Immature natural killer cell (primary cell): ENCODE measurements at regions not wholly inside any gene's neighbourhood (a gene's known extent, or its start where the extent isn't known, plus 50 kb on each side); places are given as distances from the start of the nearest gene placed in this dataset.

Experiments
- DNase-seq, 3 donors: peaks; one replicate each; pipeline ENCODE4 v3.0.0; 2022; ENCODE audit warnings: mixed read lengths in 1 of 3
- H3K27ac Mint-ChIP-seq, 6 donors: one replicate each; pipeline ENCODE4 v1.8.0; 2020; ENCODE audit warnings: mixed read lengths in 6 of 6, mild to moderate bottlenecking in 5 of 6, inconsistent platforms in 4 of 6, moderate library complexity in 3 of 6
- H3K27me3 Mint-ChIP-seq, 3 donors: one replicate each; pipeline ENCODE4 v1.8.0; 2020 to 2021; ENCODE audit warnings: low read depth in 3 of 3, mild to moderate bottlenecking in 3 of 3, mixed read lengths in 3 of 3, moderate library complexity in 3 of 3, inconsistent platforms in 1 of 3
- H3K36me3 Mint-ChIP-seq, 3 donors: one replicate each; pipeline ENCODE4 v1.8.0; 2020; ENCODE audit warnings: mixed read lengths in 3 of 3, inconsistent platforms in 2 of 3, mild to moderate bottlenecking in 2 of 3
- H3K4me1 Mint-ChIP-seq, 2 donors: one replicate each; pipeline ENCODE4 v1.8.0; 2020; ENCODE audit warnings: inconsistent platforms in 2 of 2, mild to moderate bottlenecking in 2 of 2, mixed read lengths in 2 of 2, moderate library complexity in 1 of 2
- H3K4me3 Mint-ChIP-seq, 5 donors: one replicate each; pipeline ENCODE4 v1.8.0; 2020; ENCODE audit warnings: mild to moderate bottlenecking in 5 of 5, mixed read lengths in 5 of 5, inconsistent platforms in 3 of 5, moderate library complexity in 3 of 5
- H3K9me3 Mint-ChIP-seq, 6 donors: one replicate each; pipeline ENCODE4 v1.8.0; 2020; ENCODE audit warnings: mild to moderate bottlenecking in 6 of 6, mixed read lengths in 6 of 6, inconsistent platforms in 4 of 6, moderate library complexity in 3 of 6

DNA sequence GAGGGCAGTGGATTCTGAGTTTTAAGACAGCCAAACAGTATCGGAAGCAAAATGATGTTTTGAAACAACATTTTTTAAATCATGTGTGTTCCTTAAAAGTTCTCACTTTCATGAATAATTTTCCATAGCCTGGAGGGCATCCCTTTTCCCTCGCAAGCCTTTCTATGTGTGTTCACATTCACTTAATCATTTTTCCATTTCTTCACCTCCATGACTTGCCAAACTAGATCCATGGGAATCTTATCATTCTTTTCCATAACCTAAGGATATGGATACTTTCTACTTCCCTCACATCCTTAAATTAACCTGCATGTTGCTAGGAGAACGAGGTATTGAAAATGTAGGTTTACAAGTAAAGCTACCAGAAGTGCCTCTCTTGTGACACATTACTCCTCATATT is 94.2 kb upstream of the NPVF start:
- Mint-ChIP-seq H3K4me1 (no peaks in the 10 kb centered on the region), H3K9me3 (no peaks in the 10 kb centered on the region), H3K36me3 (no peaks in the 10 kb centered on the region), H3K27me3 (peaks cover 1 to 15% (median 3%) of the 10 kb centered on the region in 3 donors), H3K4me3 (no peak overlapping the region), H3K27ac (no peak overlapping the region)
- DNase-seq = no peak

DNA sequence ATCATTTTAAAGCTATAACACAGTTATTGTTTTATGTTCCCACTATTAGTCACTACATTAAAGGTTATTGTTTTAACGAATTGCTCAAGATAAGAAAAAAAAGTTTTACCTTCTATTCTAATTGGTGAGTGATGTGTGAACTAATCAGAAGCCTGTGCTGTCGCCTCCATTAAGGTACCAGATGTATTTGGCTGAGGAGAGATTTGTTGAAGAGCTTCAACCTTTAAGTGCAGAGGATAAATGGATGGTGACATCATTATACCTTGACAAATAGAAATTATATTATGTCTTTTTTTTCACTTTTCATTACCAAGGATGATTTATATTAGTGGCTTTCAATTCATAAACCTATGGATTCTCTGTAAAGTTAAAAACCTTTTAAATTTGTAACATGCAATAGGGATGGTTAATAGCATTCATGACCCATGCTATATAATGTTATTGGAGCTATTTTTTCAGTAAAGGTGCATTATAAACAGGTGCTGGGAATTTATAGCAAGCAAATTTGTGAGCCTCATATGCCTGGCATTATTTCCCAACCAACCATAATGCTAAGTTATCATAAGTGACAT is 97.0 kb upstream of the NPVF start:
- Mint-ChIP-seq H3K9me3 (no peaks in the 10 kb centered on the region), H3K36me3 (no peaks in the 10 kb centered on the region), H3K27ac (no peak overlapping the region), H3K4me1 (no peaks in the 10 kb centered on the region), H3K4me3 (no peak overlapping the region), H3K27me3 (peaks cover 1 to 10% (median 3%) of the 10 kb centered on the region in 3 donors)
- DNase-seq = no peak

- no peaks in the 10 kb centered on the region for H3K4me1 Mint-ChIP-seq
- DNase-seq = no peak
- no peak overlapping the region for H3K27ac Mint-ChIP-seq
- H3K27me3 Mint-ChIP-seq = peaks cover 1 to 9% (median 3%) of the 10 kb centered on the region in 3 donors
- H3K9me3 Mint-ChIP-seq = no peaks in the 10 kb centered on the region
- H3K36me3 Mint-ChIP-seq = no peaks in the 10 kb centered on the region
- no peak overlapping the region for H3K4me3 Mint-ChIP-seq
These were observed 98.3 kb upstream of the NPVF start for GRCh38 chr7:25326501-25327156.

DNA sequence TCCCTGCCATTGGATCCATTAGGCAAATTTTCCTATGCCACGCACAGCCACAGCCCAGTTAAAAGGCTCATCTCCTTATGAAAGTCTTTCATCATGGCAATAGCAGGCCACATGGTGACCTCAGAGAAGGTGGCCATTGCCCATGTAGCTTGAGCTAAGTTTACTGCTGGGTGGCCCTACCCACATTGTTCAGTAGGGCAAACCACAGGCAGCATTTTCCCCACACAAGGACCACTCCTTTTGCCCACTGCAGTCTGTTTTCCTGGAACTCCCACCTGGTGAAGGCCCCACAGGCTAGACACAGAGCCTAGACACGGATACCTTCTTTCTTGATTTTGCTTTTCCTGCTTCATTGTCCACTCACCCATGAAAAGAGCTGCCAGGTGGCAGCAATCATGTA is 101.5 kb upstream of the NPVF start:
- no peak for DNase-seq
- H3K9me3 Mint-ChIP-seq = no peaks in the 10 kb centered on the region
- H3K4me3 Mint-ChIP-seq = no peak overlapping the region
- H3K4me1 Mint-ChIP-seq = no peaks in the 10 kb centered on the region
- no peak overlapping the region for H3K27ac Mint-ChIP-seq
- H3K27me3 Mint-ChIP-seq = peaks cover 0 to 3% (median 0%) of the 10 kb centered on the region in 3 donors
- H3K36me3 Mint-ChIP-seq = no peaks in the 10 kb centered on the region

DNA sequence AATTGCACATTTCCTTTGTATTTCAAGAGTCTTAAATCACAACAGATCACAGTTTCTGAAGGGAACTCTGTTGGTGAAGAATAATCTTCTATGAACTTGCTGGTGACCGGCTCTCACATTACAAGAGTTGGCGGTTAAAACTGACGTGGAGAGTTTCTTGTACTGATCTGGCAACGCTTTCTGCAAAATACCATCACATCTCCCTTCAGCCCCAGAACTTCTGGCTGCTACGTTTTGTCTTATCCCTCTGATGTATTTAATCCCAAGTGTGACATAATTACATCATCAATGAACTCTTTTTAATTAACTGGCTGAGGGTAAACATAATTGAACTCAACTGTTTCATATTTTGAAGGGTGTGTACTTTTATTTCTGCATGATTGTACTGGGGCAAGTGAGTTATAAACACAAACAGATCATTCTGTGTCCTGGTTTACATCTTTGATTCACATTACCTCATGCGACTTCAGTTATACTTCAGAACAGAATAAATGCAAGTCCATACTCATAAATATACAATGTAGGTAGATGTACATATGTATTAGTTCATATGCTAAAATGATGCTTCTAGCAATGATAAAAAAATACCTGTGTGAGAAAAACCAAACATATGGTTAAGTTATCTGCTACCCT is 105.1 kb upstream of the NPVF start:
- Mint-ChIP-seq H3K27ac (no peak overlapping the region), H3K4me3 (no peak overlapping the region), H3K27me3 (peaks cover 2 to 5% (median 2%) of the 10 kb centered on the region in 3 donors), H3K4me1 (no peaks in the 10 kb centered on the region), H3K9me3 (peaks cover 0 to under 1% (median 0%) of the 10 kb centered on the region in 6 donors), H3K36me3 (no peaks in the 10 kb centered on the region)
- no peak for DNase-seq

DNA sequence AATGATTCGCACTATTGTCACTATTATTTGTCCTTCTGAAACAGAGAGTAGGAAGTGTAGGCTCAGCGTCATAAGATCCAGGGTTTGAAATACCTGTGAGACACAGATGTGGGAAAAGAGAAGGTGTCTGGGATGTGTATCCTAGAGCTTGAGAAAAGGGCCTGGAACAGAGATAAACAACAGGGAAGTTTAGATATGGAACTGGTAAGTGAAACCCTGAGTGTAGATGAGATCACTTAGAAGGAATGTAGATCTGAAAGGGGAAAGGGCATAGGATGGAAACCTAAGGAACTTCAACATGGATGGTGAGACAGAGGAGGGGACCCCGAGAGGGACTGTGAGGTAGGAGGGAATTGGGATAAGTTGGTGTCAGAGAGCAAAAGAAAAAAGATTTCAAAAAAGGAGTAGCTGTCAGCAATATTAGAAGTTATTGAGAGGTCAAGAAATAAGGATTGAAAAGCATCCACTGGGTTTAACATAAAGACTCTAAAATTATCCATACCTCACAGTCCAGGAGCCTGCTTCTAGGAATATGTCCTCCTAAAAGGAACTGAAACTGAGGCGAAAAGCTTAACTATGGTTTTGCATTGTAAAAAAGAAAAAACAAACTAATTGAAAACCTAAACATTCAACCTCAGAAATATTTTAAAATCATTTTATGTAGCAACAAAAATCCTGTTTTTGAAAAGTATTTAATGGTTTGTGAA is 119.2 kb upstream of the NPVF start:
- Mint-ChIP-seq H3K36me3 (no peaks in the 10 kb centered on the region), H3K4me3 (no peak overlapping the region), H3K27me3 (peaks cover 2 to 5% (median 3%) of the 10 kb centered on the region in 3 donors), H3K27ac (no peak overlapping the region), H3K4me1 (no peaks in the 10 kb centered on the region), H3K9me3 (peaks cover 0 to 3% (median 0%) of the 10 kb centered on the region in 6 donors)
- DNase-seq = no peak

DNA sequence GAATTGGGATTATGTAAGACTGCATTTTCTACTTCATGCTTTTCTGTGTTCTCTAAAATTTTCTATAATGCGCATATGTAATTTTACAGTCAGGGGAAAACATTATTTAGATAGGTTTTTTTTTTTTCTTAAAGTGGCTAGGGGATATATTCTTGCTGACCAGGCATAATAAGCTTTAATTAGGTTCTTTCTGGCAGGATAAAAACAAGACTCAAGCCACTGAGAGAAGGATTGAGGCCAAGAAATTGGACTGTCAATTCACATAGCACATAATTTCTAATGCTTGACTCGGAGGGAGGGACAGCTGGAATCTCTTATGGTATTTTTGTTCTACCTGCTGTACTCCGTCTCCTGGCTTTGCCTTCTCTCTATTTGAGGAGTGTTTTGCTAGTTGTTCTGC is 119.8 kb upstream of the NPVF start:
- H3K27ac Mint-ChIP-seq = no peak overlapping the region
- DNase-seq = no peak
- H3K36me3 Mint-ChIP-seq = no peaks in the 10 kb centered on the region
- H3K9me3 Mint-ChIP-seq = peaks cover 0 to 3% (median 0%) of the 10 kb centered on the region in 6 donors
- H3K4me1 Mint-ChIP-seq = no peaks in the 10 kb centered on the region
- H3K27me3 Mint-ChIP-seq = peaks cover 2 to 4% (median 4%) of the 10 kb centered on the region in 3 donors
- no peak overlapping the region for H3K4me3 Mint-ChIP-seq

DNA sequence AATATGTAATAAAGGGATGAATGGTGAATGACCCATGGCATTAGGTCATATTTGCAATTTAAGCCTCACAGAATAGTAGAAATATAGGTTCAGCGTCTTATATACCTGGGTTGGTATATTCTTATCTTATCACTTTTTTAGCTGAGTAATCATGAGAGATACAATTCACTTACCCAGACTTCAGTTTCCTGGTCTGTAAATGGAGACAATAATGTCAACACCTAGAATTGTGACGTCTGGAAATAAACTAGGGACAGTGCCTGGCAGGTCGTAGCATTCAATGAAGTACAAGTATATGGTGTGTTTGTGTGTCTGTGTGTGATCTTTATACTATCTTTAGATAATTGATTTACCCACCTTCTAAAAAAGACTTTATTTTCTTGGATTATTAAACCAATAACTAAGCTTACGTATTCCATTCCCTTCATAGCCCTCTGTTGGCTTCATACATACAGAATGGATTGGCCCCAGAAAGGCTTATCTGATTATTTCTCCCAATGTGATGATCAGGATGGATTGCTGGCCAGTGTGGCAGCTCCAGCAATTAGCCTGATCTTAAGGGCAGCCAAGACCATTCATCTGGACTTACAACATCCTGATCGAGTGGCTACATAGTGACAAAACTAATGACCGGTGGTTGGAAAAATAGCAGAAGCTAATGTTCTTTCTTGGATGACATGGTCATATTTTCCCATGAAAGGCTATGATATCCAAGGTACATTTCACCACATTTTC is 121.2 kb upstream of the NPVF start:
- H3K9me3 Mint-ChIP-seq = peaks cover 0 to 4% (median 0%) of the 10 kb centered on the region in 6 donors
- no peak overlapping the region for H3K27ac Mint-ChIP-seq
- H3K4me1 Mint-ChIP-seq = no peaks in the 10 kb centered on the region
- H3K27me3 Mint-ChIP-seq = peaks cover 0 to 4% (median 4%) of the 10 kb centered on the region in 3 donors
- H3K4me3 Mint-ChIP-seq = no peak overlapping the region
- DNase-seq = no peak
- H3K36me3 Mint-ChIP-seq = no peaks in the 10 kb centered on the region

DNA sequence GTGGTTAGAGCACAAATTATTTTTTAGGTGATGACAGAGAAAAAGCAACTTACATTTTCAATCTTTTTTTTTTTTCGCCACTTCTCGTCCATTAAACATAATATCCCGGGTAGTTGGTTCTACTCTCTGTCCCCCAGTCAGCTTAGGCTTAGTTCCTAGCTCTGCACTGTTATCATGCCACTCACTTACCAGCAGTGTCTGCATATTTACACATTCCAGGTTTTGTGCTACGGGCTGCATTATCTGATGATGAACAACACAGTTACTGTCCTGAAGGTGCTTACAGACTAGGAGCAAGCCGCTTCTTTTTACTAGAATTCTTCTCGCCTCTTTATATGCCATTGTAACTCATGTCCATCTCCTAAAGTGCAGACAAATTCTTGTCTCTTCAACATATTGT is 121.8 kb upstream of the NPVF start:
- no peaks in the 10 kb centered on the region for H3K4me1 Mint-ChIP-seq
- H3K27me3 Mint-ChIP-seq = peaks cover 0 to 4% (median 4%) of the 10 kb centered on the region in 3 donors
- peaks cover 0 to 7% (median 0%) of the 10 kb centered on the region in 6 donors for H3K9me3 Mint-ChIP-seq

GRCh38 chr7:25351761-25352160 is 123.5 kb upstream of the NPVF start:
- H3K27me3 Mint-ChIP-seq = peaks cover 0 to 4% (median 2%) of the 10 kb centered on the region in 3 donors
- no peak overlapping the region for H3K27ac Mint-ChIP-seq
- peaks cover 0 to 7% (median 0%) of the 10 kb centered on the region in 6 donors for H3K9me3 Mint-ChIP-seq
- H3K4me3 Mint-ChIP-seq = no peak overlapping the region
- no peak for DNase-seq
- no peaks in the 10 kb centered on the region for H3K4me1 Mint-ChIP-seq
- no peaks in the 10 kb centered on the region for H3K36me3 Mint-ChIP-seq

More for the DNA sequence above, 121.8 kb upstream of the NPVF start:
- DNase-seq = no peak
- Mint-ChIP-seq H3K27ac (no peak overlapping the region), H3K4me3 (no peak overlapping the region), H3K36me3 (no peaks in the 10 kb centered on the region)

DNA sequence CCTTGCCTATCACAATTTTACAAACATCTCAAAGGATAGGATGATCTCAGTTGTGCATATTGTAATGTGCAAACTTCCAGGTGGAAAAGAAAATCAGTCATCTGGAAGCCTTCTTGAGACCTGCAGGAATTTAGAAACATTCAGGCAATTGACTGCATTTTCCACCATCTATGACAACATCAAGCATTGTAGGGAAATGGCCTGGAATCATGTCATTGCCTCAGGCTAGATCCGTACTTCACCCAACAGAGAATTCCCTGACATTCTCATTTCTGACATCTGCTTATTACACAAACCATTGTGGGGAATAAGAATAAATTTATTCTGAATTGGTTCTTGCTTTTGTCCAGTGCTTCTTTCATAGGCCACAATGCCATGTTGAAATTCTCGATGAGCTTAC is 124.9 kb upstream of the NPVF start:
- H3K9me3 Mint-ChIP-seq = peaks cover 0 to 5% (median 0%) of the 10 kb centered on the region in 6 donors
- peaks cover 0 to 4% (median 4%) of the 10 kb centered on the region in 3 donors for H3K27me3 Mint-ChIP-seq

GRCh38 chr7:25353732-25354131 is 125.4 kb upstream of the NPVF start:
- Mint-ChIP-seq H3K4me1 (no peaks in the 10 kb centered on the region), H3K27ac (no peak overlapping the region), H3K4me3 (no peak overlapping the region), H3K36me3 (no peaks in the 10 kb centered on the region), H3K9me3 (peaks cover 0 to 5% (median 0%) of the 10 kb centered on the region in 6 donors), H3K27me3 (peaks cover 0 to 4% (median 2%) of the 10 kb centered on the region in 3 donors)
- DNase-seq = no peak

More for the DNA sequence above, 124.9 kb upstream of the NPVF start:
- Mint-ChIP-seq H3K4me1 (no peaks in the 10 kb centered on the region), H3K27ac (no peak overlapping the region), H3K36me3 (no peaks in the 10 kb centered on the region), H3K4me3 (no peak overlapping the region)
- no peak for DNase-seq

- peaks cover 0 to 7% (median 6%) of the 10 kb centered on the region in 3 donors for H3K27me3 Mint-ChIP-seq
- H3K27ac Mint-ChIP-seq = no peak overlapping the region
- H3K9me3 Mint-ChIP-seq = peaks cover 0 to 3% (median 0%) of the 10 kb centered on the region in 6 donors
These were observed 128.4 kb upstream of the NPVF start for GRCh38 chr7:25356534-25357151.

More at GRCh38 chr7:25356534-25357151, 128.4 kb upstream of the NPVF start:
- Mint-ChIP-seq H3K4me3 (no peak overlapping the region), H3K36me3 (no peaks in the 10 kb centered on the region), H3K4me1 (no peaks in the 10 kb centered on the region)
- DNase-seq = no peak
